ENCODE measurements at regions not wholly inside any gene's neighbourhood (a gene's known extent, or its start where the extent isn't known, plus 50 kb on each side); places are given as distances from the start of the nearest gene placed in this dataset.

GRCh38 chr13:59494151-59494550, 669.6 kb downstream of the DIAPH3 start:
- DNase-seq (ENCODE audit: low spot score): no peak

GRCh38 chr13:59494560-59494970, 669.2 kb downstream of the DIAPH3 start:
- no peak for DNase-seq (ENCODE audit: low spot score)

- DNase-seq (ENCODE audit: low spot score): no peak
Observed at GRCh38 chr13:59495299-59495698, 668.4 kb downstream of the DIAPH3 start.

GRCh38 chr13:59495936-59496512, 667.7 kb downstream of the DIAPH3 start:
- DNase-seq (ENCODE audit: low spot score): no peak

GRCh38 chr13:59497621-59498247, 666.0 kb downstream of the DIAPH3 start:
- no peak for DNase-seq (ENCODE audit: low spot score)

GRCh38 chr13:59501004-59501403, 662.7 kb downstream of the DIAPH3 start:
- DNase-seq (ENCODE audit: low spot score): no peak

GRCh38 chr13:59504407-59504806, 659.3 kb downstream of the DIAPH3 start:
- DNase-seq (ENCODE audit: low spot score): no peak

- no peak for DNase-seq (ENCODE audit: low spot score)
Observed at GRCh38 chr13:59510386-59510785, 653.3 kb downstream of the DIAPH3 start.

- DNase-seq (ENCODE audit: low spot score): no peak
Observed at GRCh38 chr13:59513686-59514085, 650.0 kb downstream of the DIAPH3 start.

GRCh38 chr13:59514316-59514715, 649.4 kb downstream of the DIAPH3 start:
- no peak for DNase-seq (ENCODE audit: low spot score)

- DNase-seq (ENCODE audit: low spot score): no peak
Observed at GRCh38 chr13:59519819-59520218, 643.9 kb downstream of the DIAPH3 start.

- no peak for DNase-seq (ENCODE audit: low spot score)
Observed at GRCh38 chr13:59521549-59521948, 642.2 kb downstream of the DIAPH3 start.

GRCh38 chr13:59522652-59523051, 641.1 kb downstream of the DIAPH3 start:
- DNase-seq (ENCODE audit: low spot score): no peak

- no peak for DNase-seq (ENCODE audit: low spot score)
Observed at GRCh38 chr13:59527500-59527899, 636.2 kb downstream of the DIAPH3 start.

- DNase-seq (ENCODE audit: low spot score): no peak
Observed at GRCh38 chr13:59531571-59532091, 632.1 kb downstream of the DIAPH3 start.

- DNase-seq (ENCODE audit: low spot score): no peak
Observed at GRCh38 chr13:59532405-59532804, 631.3 kb downstream of the DIAPH3 start.

- DNase-seq (ENCODE audit: low spot score): no peak
Observed at GRCh38 chr13:59533561-59534555, 629.9 kb downstream of the DIAPH3 start.

- no peak for DNase-seq (ENCODE audit: low spot score)
Observed at GRCh38 chr13:59534806-59535205, 628.9 kb downstream of the DIAPH3 start.

- DNase-seq (ENCODE audit: low spot score): no peak
Observed at GRCh38 chr13:59537500-59537899, 626.2 kb downstream of the DIAPH3 start.

- DNase-seq (ENCODE audit: low spot score): no peak
Observed at GRCh38 chr13:59538512-59538911, 625.2 kb downstream of the DIAPH3 start.

- DNase-seq (ENCODE audit: low spot score): no peak
Observed at GRCh38 chr13:59542303-59542702, 621.4 kb downstream of the DIAPH3 start.

GRCh38 chr13:59543418-59543817, 620.3 kb downstream of the DIAPH3 start:
- DNase-seq (ENCODE audit: low spot score): no peak

- no peak for DNase-seq (ENCODE audit: low spot score)
Observed at GRCh38 chr13:59545007-59545406, 618.7 kb downstream of the DIAPH3 start.
